SU-DHL-6 (cell line): ENCODE measurements at regions not wholly inside any gene's neighbourhood (a gene's known extent, or its start where the extent isn't known, plus 50 kb on each side); places are given as distances from the start of the nearest gene placed in this dataset.

Experiments used
- H2AFZ ChIP-seq: fragments of 200-600 bp; sonication (generic); 2 replicates; pipeline ENCODE4 v1.6.1; 2014; ENCODE audit warnings: low read depth, mild to moderate bottlenecking, moderate library complexity, mixed read lengths, antibody characterized with exemption, low read length; ENCODE audit not compliant: severe bottlenecking
- H3F3A ChIP-seq: fragments of 200-600 bp; shearing (Covaris generic); 2 replicates; pipeline ENCODE4 v1.6.0; 2016; ENCODE audit warnings: antibody characterized with exemption, mild to moderate bottlenecking; ENCODE audit not compliant: insufficient read depth
- H3K27ac ChIP-seq: fragments of 200-600 bp; sonication (generic); 2 replicates; pipeline ENCODE4 v1.5.1; 2016; ENCODE audit warnings: low read depth, mild to moderate bottlenecking, low read length, moderate library complexity, mixed read lengths
- H3K27me3 ChIP-seq: fragments of 200-600 bp; sonication (generic), shearing (Covaris generic); 2 replicates; pipeline ENCODE4 v1.6.0; 2014; ENCODE audit warnings: mild to moderate bottlenecking, low read length
- H3K36me3 ChIP-seq: fragments of 200-600 bp; sonication (generic); 2 replicates; pipeline ENCODE4 v1.6.1; 2014; ENCODE audit warnings: mild to moderate bottlenecking, low read length, mixed read lengths
- H3K4me2 ChIP-seq: fragments of 300-600, 200-600 bp; shearing (Covaris generic), sonication (generic); 2 replicates; pipeline ENCODE4 v1.6.0; 2014; ENCODE audit warnings: low read length, low read depth, mild to moderate bottlenecking; ENCODE audit not compliant: poor library complexity, severe bottlenecking
- H3K4me3 ChIP-seq: fragments of 200-600 bp; sonication (generic); 2 replicates; pipeline ENCODE4 v1.5.1; 2014; ENCODE audit warnings: antibody characterized with exemption, low read length, mild to moderate bottlenecking, mixed read lengths; ENCODE audit not compliant: insufficient read depth, poor library complexity, severe bottlenecking
- H3K79me2 ChIP-seq: fragments of 200-600 bp; sonication (generic); 2 replicates; pipeline ENCODE4 v1.6.1; 2014; ENCODE audit warnings: mild to moderate bottlenecking, low read length, moderate library complexity; ENCODE audit not compliant: insufficient read depth
- H3K9ac ChIP-seq: fragments of 200-600 bp; sonication (generic); 2 replicates; pipeline ENCODE4 v1.7.0; 2014; ENCODE audit warnings: mild to moderate bottlenecking, low read length
- H3K9me2 ChIP-seq: fragments of 200-600 bp; sonication (generic); replicated peaks from 2 replicates; pipeline ENCODE4 v1.6.1; 2014; ENCODE audit warnings: low read length; ENCODE audit not compliant: insufficient read depth
- H3K9me3 ChIP-seq: fragments of 200-600 bp; sonication (generic); 2 replicates; pipeline ENCODE4 v1.6.1; 2014; ENCODE audit warnings: low read length, mixed read lengths; ENCODE audit not compliant: insufficient read depth
- H4K20me1 ChIP-seq: fragments of 200-600 bp; sonication (generic); 2 replicates; pipeline ENCODE4 v1.6.1; 2014; ENCODE audit warnings: low read depth, mild to moderate bottlenecking, antibody characterized with exemption, low read length, moderate library complexity, mixed read lengths
- CTCF ChIP-seq: fragments of 200-600 bp; sonication (generic); IDR thresholded peaks from one replicate; pipeline ENCODE4 v1.5.1; 2017; ENCODE audit warnings: antibody characterized with exemption, mild to moderate bottlenecking, low read length, moderate library complexity; ENCODE audit not compliant: insufficient read depth, poor library complexity, severe bottlenecking
- EZH2phosphoT487 ChIP-seq: fragments of 200-600 bp; sonication (generic), shearing (Covaris generic); conservative IDR thresholded peaks from 2 replicates; pipeline ENCODE4 v1.6.1; 2018; ENCODE audit warnings: mild to moderate bottlenecking, antibody characterized with exemption, low read length, moderate library complexity, mixed read lengths

- TF ChIP-seq CTCF (no peak), EZH2phosphoT487 (no peak)
Measured at GRCh38 chr13:86810361-86810760, 860.8 kb upstream of the SLITRK5 start.

GRCh38 chr13:86813198-86813597, 858.0 kb upstream of the SLITRK5 start:
- Histone ChIP-seq H3F3A (no peaks in the 10 kb centered on the region), H3K4me2 (no peak overlapping the region), H3K9me3 (no peaks in the 10 kb centered on the region), H3K9ac (no peak overlapping the region), H3K36me3 (no peaks in the 10 kb centered on the region), H3K27ac (no peak overlapping the region), H4K20me1 (no peaks in the 10 kb centered on the region), H3K27me3 (no peaks in the 10 kb centered on the region), H2AFZ (no peak overlapping the region), H3K79me2 (no peaks in the 10 kb centered on the region), H3K4me3 (no peak overlapping the region), H3K9me2 (no peaks in the 10 kb centered on the region)
- no peak for TF ChIP-seq EZH2phosphoT487
- no peak for TF ChIP-seq CTCF

More at GRCh38 chr13:86810361-86810760, 860.8 kb upstream of the SLITRK5 start:
- H3F3A ChIP-seq = no peaks in the 10 kb centered on the region
- H3K27ac ChIP-seq = no peak overlapping the region
- H3K79me2 ChIP-seq = no peaks in the 10 kb centered on the region
- H2AFZ ChIP-seq = no peak overlapping the region
- H3K9me2 ChIP-seq = no peaks in the 10 kb centered on the region
- H3K4me3 ChIP-seq = no peak overlapping the region
- H3K9ac ChIP-seq = no peak overlapping the region
- H3K9me3 ChIP-seq = no peaks in the 10 kb centered on the region
- H3K4me2 ChIP-seq = no peak overlapping the region
- H3K36me3 ChIP-seq = no peaks in the 10 kb centered on the region
- H3K27me3 ChIP-seq = no peaks in the 10 kb centered on the region
- H4K20me1 ChIP-seq = no peaks in the 10 kb centered on the region

GRCh38 chr13:86825410-86825809, 845.8 kb upstream of the SLITRK5 start:
- Histone ChIP-seq H3K4me2 (no peak overlapping the region), H3K9ac (no peak overlapping the region), H3K36me3 (no peaks in the 10 kb centered on the region), H3K4me3 (no peak overlapping the region), H2AFZ (no peak overlapping the region), H3K27me3 (no peaks in the 10 kb centered on the region), H3K9me2 (no peaks in the 10 kb centered on the region), H3K79me2 (no peaks in the 10 kb centered on the region), H3K27ac (no peak overlapping the region), H3K9me3 (no peaks in the 10 kb centered on the region), H4K20me1 (no peaks in the 10 kb centered on the region), H3F3A (no peaks in the 10 kb centered on the region)
- TF ChIP-seq EZH2phosphoT487 (no peak), CTCF (no peak)

- H2AFZ ChIP-seq = no peak overlapping the region
- H3K36me3 ChIP-seq = no peaks in the 10 kb centered on the region
- no peaks in the 10 kb centered on the region for H3K9me3 ChIP-seq
- no peak overlapping the region for H3K27ac ChIP-seq
- no peak for TF ChIP-seq EZH2phosphoT487
- no peak for TF ChIP-seq CTCF
- no peak overlapping the region for H3K4me2 ChIP-seq
- no peak overlapping the region for H3K9ac ChIP-seq
- no peaks in the 10 kb centered on the region for H3K27me3 ChIP-seq
- no peaks in the 10 kb centered on the region for H3F3A ChIP-seq
- no peaks in the 10 kb centered on the region for H4K20me1 ChIP-seq
- no peaks in the 10 kb centered on the region for H3K9me2 ChIP-seq
- no peak overlapping the region for H3K4me3 ChIP-seq
- H3K79me2 ChIP-seq = no peaks in the 10 kb centered on the region
Measured at GRCh38 chr13:86826232-86826631, 844.9 kb upstream of the SLITRK5 start.
